ENCODE measurements at regions not wholly inside any gene's neighbourhood (a gene's known extent, or its start where the extent isn't known, plus 50 kb on each side); places are given as distances from the start of the nearest gene placed in this dataset.

- 30 to 39% methylated on average over 2 of the region's 2 CpGs for WGBS, 2 donors
- H3K36me3 ChIP-seq (replicated peaks in 1 of 2; ENCODE audit: insufficient read depth in 1 of 2, low read depth in 2 of 2) = no peaks in the 10 kb centered on the region
- H3K4me3 ChIP-seq = no peak overlapping the region
- H3K27ac ChIP-seq = no peak overlapping the region
- H3K27me3 ChIP-seq = no peaks in the 10 kb centered on the region
- peaks cover 0 to 5% (median 0%) of the 10 kb centered on the region in 3 donors for H3K9me3 ChIP-seq
- no peak for ATAC-seq
- intact Hi-C loops (cut with DNase I) = no loop called here
- DNase-seq = no peak
- TF ChIP-seq POLR2A (IDR thresholded peaks at IDR 0.05) = no peak
- no peak for TF ChIP-seq CTCF (IDR thresholded peaks at IDR 0.05)
- H3K4me1 ChIP-seq = no peaks in the 10 kb centered on the region
Observed at GRCh38 chr1:73910062-73910461, 287.9 kb downstream of the LRRIQ3 start.

- Histone ChIP-seq H3K4me3 (no peak overlapping the region), H3K27me3 (no peaks in the 10 kb centered on the region), H3K27ac (no peak overlapping the region), H3K4me1 (no peaks in the 10 kb centered on the region), H3K36me3 (replicated peaks in 1 of 2; ENCODE audit: insufficient read depth in 1 of 2, low read depth in 2 of 2) (no peaks in the 10 kb centered on the region), H3K9me3 (peaks cover 0 to 5% (median 0%) of the 10 kb centered on the region in 3 donors)
- intact Hi-C loops (cut with DNase I) = no loop called here
- 40 to 45% methylated on average over 2 of the region's 2 CpGs for WGBS, 2 donors
- ATAC-seq (no peak), DNase-seq (no peak)
- TF ChIP-seq CTCF (IDR thresholded peaks at IDR 0.05) (no peak), POLR2A (IDR thresholded peaks at IDR 0.05) (no peak)
Observed at GRCh38 chr1:73909043-73909562, 288.9 kb downstream of the LRRIQ3 start.

GRCh38 chr1:73907051-73907450, 290.9 kb downstream of the LRRIQ3 start:
- Histone ChIP-seq H3K4me1 (no peaks in the 10 kb centered on the region), H3K9me3 (no peaks in the 10 kb centered on the region), H3K27ac (no peak overlapping the region), H3K27me3 (no peaks in the 10 kb centered on the region), H3K36me3 (replicated peaks in 1 of 2; ENCODE audit: insufficient read depth in 1 of 2, low read depth in 2 of 2) (no peaks in the 10 kb centered on the region), H3K4me3 (no peak overlapping the region)
- ATAC-seq (no peak), DNase-seq (no peak)
- intact Hi-C loops (cut with DNase I) = no loop called here
- TF ChIP-seq CTCF (IDR thresholded peaks at IDR 0.05) (no peak), POLR2A (IDR thresholded peaks at IDR 0.05) (no peak)
- WGBS, 2 donors = 14 to 28% methylated on average over 1 of the region's 1 CpG

GRCh38 chr1:73903092-73903491, 294.9 kb downstream of the LRRIQ3 start:
- H3K4me1 ChIP-seq = no peaks in the 10 kb centered on the region
- TF ChIP-seq CTCF (IDR thresholded peaks at IDR 0.05) (no peak), POLR2A (IDR thresholded peaks at IDR 0.05) (no peak)
- H3K4me3 ChIP-seq = no peak overlapping the region
- WGBS, 2 donors = 55 to 72% methylated on average over 3 of the region's 3 CpGs
- ATAC-seq (no peak), DNase-seq (no peak)
- intact Hi-C loops (cut with DNase I) = no loop called here
- no peaks in the 10 kb centered on the region for H3K9me3 ChIP-seq
- H3K36me3 ChIP-seq (replicated peaks in 1 of 2; ENCODE audit: insufficient read depth in 1 of 2, low read depth in 2 of 2) = no peaks in the 10 kb centered on the region
- H3K27me3 ChIP-seq = no peaks in the 10 kb centered on the region
- H3K27ac ChIP-seq = no peak overlapping the region

- ATAC-seq (no peak), DNase-seq (no peak)
- intact Hi-C loops (cut with DNase I) = no loop called here
Observed at GRCh38 chr1:73901738-73902137, 296.2 kb downstream of the LRRIQ3 start.

More at GRCh38 chr1:73901738-73902137, 296.2 kb downstream of the LRRIQ3 start:
- H3K9me3 ChIP-seq = no peaks in the 10 kb centered on the region
- no peaks in the 10 kb centered on the region for H3K4me1 ChIP-seq
- no peaks in the 10 kb centered on the region for H3K27me3 ChIP-seq
- no peak overlapping the region for H3K4me3 ChIP-seq
- TF ChIP-seq CTCF (IDR thresholded peaks at IDR 0.05) (no peak), POLR2A (IDR thresholded peaks at IDR 0.05) (no peak)
- WGBS, 2 donors = 35 to 55% methylated on average over 5 of the region's 5 CpGs
- H3K36me3 ChIP-seq (replicated peaks in 1 of 2; ENCODE audit: insufficient read depth in 1 of 2, low read depth in 2 of 2) = no peaks in the 10 kb centered on the region
- no peak overlapping the region for H3K27ac ChIP-seq

Measured in body of pancreas (tissue), 4 donors.